ENCODE measurements at regions not wholly inside any gene's neighbourhood (a gene's known extent, or its start where the extent isn't known, plus 50 kb on each side); places are given as distances from the start of the nearest gene placed in this dataset.

- no peak for DNase-seq
Measured at GRCh38 chr12:58270966-58271705, 329.8 kb downstream of the ATP23 start.

- DNase-seq, result no peak
Measured at GRCh38 chr12:58272461-58272860, 331.1 kb downstream of the ATP23 start.

GRCh38 chr12:58277231-58277630 is 335.9 kb downstream of the ATP23 start:
- no peak for DNase-seq

GRCh38 chr12:58283553-58283952 is 342.2 kb downstream of the ATP23 start:
- no peak for DNase-seq

GRCh38 chr12:58285551-58285950 is 344.2 kb downstream of the ATP23 start:
- no peak for DNase-seq

GRCh38 chr12:58286353-58286752 is 345.0 kb downstream of the ATP23 start:
- DNase-seq, result no peak

- DNase-seq, result no peak
Measured at GRCh38 chr12:58288190-58288589, 346.8 kb downstream of the ATP23 start.

GRCh38 chr12:58291106-58291505 is 349.7 kb downstream of the ATP23 start:
- no peak for DNase-seq

GRCh38 chr12:58293308-58293982 is 352.1 kb downstream of the ATP23 start:
- no peak for DNase-seq

- DNase-seq, result no peak
Measured at GRCh38 chr12:58295268-58295667, 353.9 kb downstream of the ATP23 start.

GRCh38 chr12:58296863-58297262 is 355.5 kb downstream of the ATP23 start:
- DNase-seq, result no peak

- no peak for DNase-seq
Measured at GRCh38 chr12:58298803-58299202, 357.4 kb downstream of the ATP23 start.

- DNase-seq, result no peak
Measured at GRCh38 chr12:58299371-58299770, 358.0 kb downstream of the ATP23 start.

GRCh38 chr12:58301038-58301729 is 359.8 kb downstream of the ATP23 start:
- DNase-seq, result no peak

- DNase-seq, result no peak
Measured at GRCh38 chr12:58301730-58302122, 360.4 kb downstream of the ATP23 start.

- no peak for DNase-seq
Measured at GRCh38 chr12:58302487-58303011, 361.2 kb downstream of the ATP23 start.

GRCh38 chr12:58306266-58307000 is 365.1 kb downstream of the ATP23 start:
- no peak for DNase-seq

- DNase-seq, result no peak
Measured at GRCh38 chr12:58309806-58310205, 368.4 kb downstream of the ATP23 start.

- no peak for DNase-seq
Measured at GRCh38 chr12:58310368-58310767, 369.0 kb downstream of the ATP23 start.

GRCh38 chr12:58310809-58311622 is 369.6 kb downstream of the ATP23 start:
- peak in 2 of 3 donors; percentile 5 to 22 for DNase-seq

GRCh38 chr12:58313091-58313855 is 371.9 kb downstream of the ATP23 start:
- no peak for DNase-seq

All from suppressor macrophage treated with lipopolysaccharide for 1 hour (primary cell).